GM12873 (cell line): ENCODE measurements at regions not wholly inside any gene's neighbourhood (a gene's known extent, or its start where the extent isn't known, plus 50 kb on each side); places are given as distances from the start of the nearest gene placed in this dataset.

Experiments used
- TF ChIP-seq, protein P1 (sequence below): IDR thresholded peaks from 2 replicates; pipeline ENCODE4 v1.5.1; 2012; ENCODE audit warnings: low read depth, mild to moderate bottlenecking, moderate library complexity, low read length, control low read depth; ENCODE audit not compliant: insufficient read depth; ENCODE audit errors: missing control alignments

DNA sequence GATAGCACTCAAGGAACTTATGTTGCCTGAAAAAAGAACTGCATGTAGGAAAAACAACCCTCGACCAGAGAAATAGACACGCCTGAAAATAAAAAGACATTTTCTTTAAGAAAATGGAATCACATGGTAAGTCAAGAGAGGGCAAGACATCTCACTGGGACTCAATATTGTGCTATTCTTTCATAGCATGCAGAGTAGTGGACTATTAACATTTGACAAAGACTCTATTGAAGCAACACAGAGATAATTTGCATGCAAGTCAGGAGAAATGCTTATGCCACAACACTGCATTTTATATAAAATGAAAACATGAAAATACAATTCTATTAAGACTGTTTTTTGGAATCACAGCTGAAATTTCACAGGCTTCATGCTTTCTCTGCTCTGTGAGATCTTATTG, 77.9 kb upstream of the RHOBTB1 start:
- TF ChIP-seq, protein P1, sequence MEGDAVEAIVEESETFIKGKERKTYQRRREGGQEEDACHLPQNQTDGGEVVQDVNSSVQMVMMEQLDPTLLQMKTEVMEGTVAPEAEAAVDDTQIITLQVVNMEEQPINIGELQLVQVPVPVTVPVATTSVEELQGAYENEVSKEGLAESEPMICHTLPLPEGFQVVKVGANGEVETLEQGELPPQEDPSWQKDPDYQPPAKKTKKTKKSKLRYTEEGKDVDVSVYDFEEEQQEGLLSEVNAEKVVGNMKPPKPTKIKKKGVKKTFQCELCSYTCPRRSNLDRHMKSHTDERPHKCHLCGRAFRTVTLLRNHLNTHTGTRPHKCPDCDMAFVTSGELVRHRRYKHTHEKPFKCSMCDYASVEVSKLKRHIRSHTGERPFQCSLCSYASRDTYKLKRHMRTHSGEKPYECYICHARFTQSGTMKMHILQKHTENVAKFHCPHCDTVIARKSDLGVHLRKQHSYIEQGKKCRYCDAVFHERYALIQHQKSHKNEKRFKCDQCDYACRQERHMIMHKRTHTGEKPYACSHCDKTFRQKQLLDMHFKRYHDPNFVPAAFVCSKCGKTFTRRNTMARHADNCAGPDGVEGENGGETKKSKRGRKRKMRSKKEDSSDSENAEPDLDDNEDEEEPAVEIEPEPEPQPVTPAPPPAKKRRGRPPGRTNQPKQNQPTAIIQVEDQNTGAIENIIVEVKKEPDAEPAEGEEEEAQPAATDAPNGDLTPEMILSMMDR, result no peak

DNA sequence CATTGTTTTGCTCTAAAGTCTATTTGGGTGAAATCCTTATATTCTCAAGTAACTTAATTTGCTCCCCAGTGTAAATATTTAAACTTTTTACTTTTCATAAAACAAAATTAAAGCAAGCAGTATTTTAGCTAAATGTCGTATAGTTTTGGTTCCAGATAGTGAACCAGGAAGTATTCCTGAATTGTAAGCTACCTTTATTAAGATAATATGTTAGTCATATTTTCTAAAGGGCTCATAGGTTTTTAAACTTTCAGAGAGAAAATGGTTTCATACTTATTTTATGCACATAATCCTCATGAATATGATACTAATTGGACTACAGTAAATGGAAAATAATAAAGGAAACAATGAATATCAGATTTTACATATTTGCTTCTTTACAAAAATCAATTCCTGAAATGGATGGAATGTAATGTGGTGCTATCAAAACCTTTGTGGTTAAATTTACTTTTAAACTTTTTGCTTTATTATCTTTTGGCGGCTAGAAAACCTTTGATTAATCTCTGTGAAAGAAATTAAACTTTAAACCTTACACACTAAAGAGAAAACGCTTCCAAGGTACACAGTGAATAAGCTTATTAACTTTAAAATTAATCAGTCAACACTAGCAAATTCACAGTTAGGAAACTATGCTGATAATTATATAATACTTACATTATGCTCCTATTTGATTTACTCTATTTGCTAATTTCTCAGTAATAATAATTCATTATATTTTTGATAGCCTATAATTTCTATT, 76.6 kb upstream of the RHOBTB1 start:
- TF ChIP-seq, protein P1, result no peak

DNA sequence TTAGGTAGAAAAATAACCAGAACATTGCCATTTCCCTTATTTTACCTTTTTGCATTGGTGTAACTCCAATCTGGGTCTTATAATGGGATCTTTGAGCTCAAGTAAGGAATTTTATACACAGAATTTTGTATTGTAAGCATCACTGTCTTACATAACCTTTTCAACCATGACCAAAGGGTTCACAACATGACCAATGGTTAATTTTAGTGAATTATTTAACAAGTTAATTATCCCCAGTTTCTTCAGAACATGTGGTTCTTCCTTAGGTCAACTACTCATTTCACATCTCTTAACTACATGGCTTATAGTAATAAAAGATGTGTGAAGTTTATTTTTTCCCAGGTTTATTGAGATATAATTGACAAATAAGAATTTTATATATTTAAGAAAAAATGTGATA, 74.2 kb upstream of the RHOBTB1 start:
- TF ChIP-seq, protein P1, result no peak

DNA sequence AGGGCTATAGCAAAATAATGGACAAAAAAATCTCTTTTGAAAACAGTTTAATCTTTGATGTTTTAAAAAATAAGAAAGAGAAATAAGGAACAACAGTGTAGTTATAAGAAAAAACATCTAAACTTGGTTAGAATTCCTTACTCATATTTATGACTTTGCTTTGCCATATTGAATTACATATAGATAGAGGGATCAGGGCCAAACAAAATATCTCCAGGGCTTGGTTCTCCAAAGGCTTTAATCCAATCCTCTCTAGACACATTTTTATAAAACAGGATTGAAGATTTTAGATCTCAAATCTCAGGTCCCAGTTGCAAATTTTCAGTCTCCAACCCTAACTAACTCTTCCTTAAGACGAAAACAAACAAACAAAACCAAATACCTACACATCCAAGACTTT, 72.6 kb upstream of the RHOBTB1 start:
- TF ChIP-seq, protein P1, result no peak

DNA sequence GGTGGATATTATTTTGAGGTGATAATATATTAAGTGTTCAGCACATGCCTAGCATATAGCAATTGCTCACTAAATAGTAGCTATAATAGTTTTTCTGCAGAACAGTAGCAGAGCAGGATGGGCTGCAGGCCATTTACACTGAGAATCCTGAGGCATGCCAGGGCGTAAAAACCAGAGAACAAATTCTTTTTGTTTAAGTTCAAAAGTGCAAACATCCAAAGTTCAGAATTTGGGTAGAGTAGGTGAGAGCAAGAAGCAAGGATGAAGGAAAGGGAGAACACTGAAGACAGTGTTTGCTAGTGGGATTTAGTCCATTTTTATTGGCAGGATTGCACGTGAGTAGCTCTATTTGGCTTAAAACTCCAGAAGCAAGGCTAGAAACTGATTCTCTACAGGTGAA, 72.0 kb upstream of the RHOBTB1 start:
- TF ChIP-seq, protein P1, result no peak

DNA sequence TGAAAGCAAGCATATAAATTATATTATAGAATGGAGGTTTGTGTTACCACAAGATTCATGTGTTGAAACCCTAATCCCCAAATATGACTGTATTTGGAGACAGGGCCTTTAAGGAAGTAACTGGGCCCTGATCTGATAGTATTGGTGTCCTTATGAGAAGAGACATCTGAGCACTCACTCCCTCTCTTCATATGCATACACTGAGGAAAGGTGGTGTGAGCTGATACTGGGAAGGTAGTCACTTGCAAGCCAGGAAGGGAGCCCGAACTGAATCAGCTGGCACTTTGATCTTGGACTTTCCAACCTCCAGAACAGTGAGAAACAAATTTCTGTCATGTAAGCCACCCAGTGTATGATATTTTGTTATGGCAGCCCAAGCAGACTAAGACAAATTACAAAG, 66.9 kb upstream of the RHOBTB1 start:
- TF ChIP-seq, protein P1, result no peak

DNA sequence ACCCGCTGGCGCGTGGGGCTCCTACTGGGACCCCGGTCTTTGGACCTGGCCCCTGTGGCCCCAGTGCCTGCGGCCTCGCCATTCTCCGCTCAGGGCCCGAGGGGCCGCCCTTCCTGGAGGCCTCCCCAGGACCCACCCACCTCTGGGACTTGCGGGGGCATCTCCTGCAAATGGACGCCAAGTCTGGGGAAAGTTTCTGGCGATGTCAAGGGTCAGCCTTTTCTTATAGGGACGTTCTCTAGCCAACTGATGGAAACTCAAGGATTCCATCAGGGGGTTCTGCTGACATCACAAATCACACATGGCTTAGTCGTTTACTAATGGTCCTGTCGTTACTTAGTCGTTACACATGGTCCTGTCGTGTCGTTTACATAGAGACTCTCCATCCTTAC, 57.7 kb upstream of the RHOBTB1 start:
- TF ChIP-seq, protein P1, result no peak
